ENCODE measurements at regions not wholly inside any gene's neighbourhood (a gene's known extent, or its start where the extent isn't known, plus 50 kb on each side); places are given as distances from the start of the nearest gene placed in this dataset.

DNA sequence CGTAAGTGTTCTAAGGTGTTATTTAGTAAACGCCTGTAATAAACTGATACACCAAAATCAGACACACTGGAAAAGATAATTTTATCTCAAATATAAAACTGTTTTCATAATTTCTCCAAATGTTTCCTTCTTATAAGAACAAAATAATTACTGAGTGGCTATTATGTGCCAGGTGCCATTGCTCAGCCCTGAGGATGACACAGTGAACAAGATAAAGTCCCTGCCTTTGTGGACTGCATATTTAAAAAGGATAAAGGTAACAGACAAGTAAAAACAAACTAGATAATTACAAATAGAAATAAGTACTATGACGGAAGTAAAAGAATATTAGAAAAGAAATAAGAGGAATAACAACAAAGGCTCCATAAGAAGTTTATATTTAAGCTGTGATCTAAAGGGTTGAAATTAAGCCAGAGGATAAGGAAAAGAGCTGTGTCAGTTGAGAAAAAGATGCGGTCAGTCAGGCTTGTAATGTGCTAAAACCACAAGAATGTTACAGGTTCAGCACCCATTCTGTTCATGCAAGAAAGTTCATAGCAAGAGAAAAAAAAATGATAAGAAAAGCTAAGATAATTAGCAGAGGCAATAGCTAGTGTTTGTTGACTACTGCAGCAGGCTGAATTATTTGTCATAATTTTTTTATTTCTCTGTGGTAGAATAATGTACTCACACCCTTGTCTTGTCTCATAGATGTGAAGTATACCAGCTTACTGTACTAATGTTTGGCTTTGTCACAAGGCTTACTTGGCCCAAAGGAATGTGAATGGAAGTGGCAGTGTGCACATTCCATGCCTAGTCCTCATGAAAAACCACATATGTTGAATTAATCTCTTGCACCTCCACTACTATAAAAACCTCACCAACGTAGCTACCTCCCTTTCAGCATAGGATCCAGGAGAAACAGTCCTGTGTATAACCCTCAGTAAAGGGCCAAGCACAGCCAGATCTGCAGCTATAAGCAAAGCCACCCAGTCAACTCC, 75.1 kb downstream of the CRPPA start:
- DNase-seq: peak; percentile 58
- no TSS peak for BruUV-seq (replicated peaks)
- intact Hi-C loops (cut with micrococcal nuclease) (no loop called here), dilution Hi-C loops (cut with HindIII; ENCODE audit: low sequenced_read_pairs, unreplicated experiment) (no loop called here), in situ Hi-C loops (cut with MboI; ENCODE audit: low sequenced_read_pairs) (no loop called here)
- Histone ChIP-seq H2AK5ac (ENCODE audit: low read depth, low read length) (no peak overlapping the region), H3K23ac (ENCODE audit: low read depth, low read length) (no peak overlapping the region), H2BK20ac (ENCODE audit: low read depth, low read length) (no peak overlapping the region), H2AK9ac (replicated peaks; ENCODE audit: low read depth, low read length, poor library complexity) (no peak overlapping the region), H3K4me1 (ENCODE audit: control insufficient read depth, insufficient read depth, low read length) (peaks cover 4% of the 10 kb centered on the region; the same call in 1 of the 2 replicates), H4K8ac (ENCODE audit: low read depth in 2 of 2, low read length in 2 of 2) (no peak overlapping the region), H3K14ac (replicated peaks; ENCODE audit: low read depth, low read length) (no peak overlapping the region), H3K36me3 (ENCODE audit: control insufficient read depth, insufficient read depth, low read length) (no peaks in the 10 kb centered on the region), H3K9me1 (ENCODE audit: insufficient read depth, low read length) (no peaks in the 10 kb centered on the region), H4K20me1 (ENCODE audit: insufficient read depth, low read length) (no peaks in the 10 kb centered on the region), H3K27ac (ENCODE audit: insufficient read depth, low read length) (no peak overlapping the region), H3K9me3 (ENCODE audit: control insufficient read depth, insufficient read depth, low read length) (no peaks in the 10 kb centered on the region), H3K4me2 (ENCODE audit: low read depth, low read length) (no peak overlapping the region; the same call in 1 of the 2 replicates), H3K79me1 (ENCODE audit: low read depth in 1 of 2, low read length in 2 of 2) (no peaks in the 10 kb centered on the region), H2AFZ (replicated peaks; ENCODE audit: low read length, poor library complexity) (no peak overlapping the region), H3K4me3 (ENCODE audit: insufficient read depth, low read depth, low read length) (no peak overlapping the region), H3K56ac (ENCODE audit: extremely low read depth, insufficient read depth, low read length) (no peak overlapping the region), H3K9ac (ENCODE audit: low read depth, low read length) (no peak overlapping the region), H4K5ac (ENCODE audit: low read depth, low read length) (no peak overlapping the region), H4K91ac (ENCODE audit: insufficient read depth, low read depth, low read length) (no peak overlapping the region), H3K27me3 (ENCODE audit: control insufficient read depth, insufficient read depth, low read length) (no peaks in the 10 kb centered on the region), H2BK15ac (ENCODE audit: low read depth, low read length) (no peak overlapping the region), H2BK120ac (ENCODE audit: low read depth, low read length) (no peak overlapping the region), H3K4ac (ENCODE audit: low read depth, low read length) (no peak overlapping the region), H2BK5ac (ENCODE audit: low read depth, low read length, poor library complexity, severe bottlenecking) (no peak overlapping the region), H3K18ac (ENCODE audit: low read depth, low read length) (no peak overlapping the region)
- ChIA-PET POLR2A (ENCODE audit: unreplicated experiment) (interaction anchor here (0.5 kb wide), 1 partner anchor 208 kb away, joined by 4 read pairs; no protein-coding TSS in a partner anchor), CTCF (no interaction called here)
- no CpG with 5 or more reads among the region's 5 CpGs for WGBS, 2 experiments (ENCODE audit: extremely low coverage in 2 of 2, insufficient read length in 1 of 2)
- no peak for TF ChIP-seq RAD21 (IDR thresholded peaks at IDR 0.05; ENCODE audit: low read length)
- TF ChIP-seq FOS (IDR thresholded peaks at IDR 0.05; ENCODE audit: low read depth, low read length): no peak
- no peak for TF ChIP-seq MXI1 (IDR thresholded peaks at IDR 0.05; ENCODE audit: borderline replicate concordance, low read depth, low read length)
- no peak for TF ChIP-seq CHD1 (IDR thresholded peaks at IDR 0.05; ENCODE audit: low read depth, low read length)
- TF ChIP-seq MAFK (IDR thresholded peaks at IDR 0.05; ENCODE audit: low read depth, low read length): no peak
- TF ChIP-seq RFX5 (IDR thresholded peaks at IDR 0.05; ENCODE audit: low read depth, low read length): no peak
- TF ChIP-seq, protein P1, sequence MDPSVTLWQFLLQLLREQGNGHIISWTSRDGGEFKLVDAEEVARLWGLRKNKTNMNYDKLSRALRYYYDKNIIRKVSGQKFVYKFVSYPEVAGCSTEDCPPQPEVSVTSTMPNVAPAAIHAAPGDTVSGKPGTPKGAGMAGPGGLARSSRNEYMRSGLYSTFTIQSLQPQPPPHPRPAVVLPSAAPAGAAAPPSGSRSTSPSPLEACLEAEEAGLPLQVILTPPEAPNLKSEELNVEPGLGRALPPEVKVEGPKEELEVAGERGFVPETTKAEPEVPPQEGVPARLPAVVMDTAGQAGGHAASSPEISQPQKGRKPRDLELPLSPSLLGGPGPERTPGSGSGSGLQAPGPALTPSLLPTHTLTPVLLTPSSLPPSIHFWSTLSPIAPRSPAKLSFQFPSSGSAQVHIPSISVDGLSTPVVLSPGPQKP (IDR thresholded peaks at IDR 0.05; ENCODE audit: borderline replicate concordance, low read depth, low read length): no peak
- TF ChIP-seq NFE2L2 (IDR thresholded peaks at IDR 0.05; ENCODE audit: low read depth, low read length): no peak
- TF ChIP-seq RCOR1 (IDR thresholded peaks at IDR 0.05; ENCODE audit: insufficient replicate concordance, low read length): no peak
- no peak for TF ChIP-seq BHLHE40 (IDR thresholded peaks at IDR 0.05; ENCODE audit: low read depth, low read length)
- peak; percentile 83 for ATAC-seq (ENCODE audit: low read depth)
